ENCODE measurements at regions not wholly inside any gene's neighbourhood (a gene's known extent, or its start where the extent isn't known, plus 50 kb on each side); places are given as distances from the start of the nearest gene placed in this dataset.

- no peak for DNase-seq
Measured at GRCh38 chr18:78727057-78727739, 252.4 kb upstream of the SALL3 start.

- no peak for DNase-seq
Measured at GRCh38 chr18:78727877-78728783, 251.5 kb upstream of the SALL3 start.

- no peak for DNase-seq
Measured at GRCh38 chr18:78728784-78729467, 250.7 kb upstream of the SALL3 start.

GRCh38 chr18:78730546-78730945, 249.1 kb upstream of the SALL3 start:
- no peak for DNase-seq

GRCh38 chr18:78731016-78731397, 248.6 kb upstream of the SALL3 start:
- no peak for DNase-seq

GRCh38 chr18:78731398-78732032, 248.1 kb upstream of the SALL3 start:
- no peak for DNase-seq

- DNase-seq: no peak
Measured at GRCh38 chr18:78732273-78733210, 247.1 kb upstream of the SALL3 start.

GRCh38 chr18:78733762-78734613, 245.6 kb upstream of the SALL3 start:
- DNase-seq: no peak

- no peak for DNase-seq
Measured at GRCh38 chr18:78734614-78734945, 245.0 kb upstream of the SALL3 start.

- DNase-seq: no peak
Measured at GRCh38 chr18:78735131-78736014, 244.2 kb upstream of the SALL3 start.

GRCh38 chr18:78736015-78736690, 243.5 kb upstream of the SALL3 start:
- DNase-seq: no peak

- no peak for DNase-seq
Measured at GRCh38 chr18:78737006-78737915, 242.4 kb upstream of the SALL3 start.

- DNase-seq: no peak
Measured at GRCh38 chr18:78738076-78738690, 241.4 kb upstream of the SALL3 start.

- no peak for DNase-seq
Measured at GRCh38 chr18:78739115-78739514, 240.5 kb upstream of the SALL3 start.

- DNase-seq: no peak
Measured at GRCh38 chr18:78739882-78740677, 239.5 kb upstream of the SALL3 start.

- no peak for DNase-seq
Measured at GRCh38 chr18:78740876-78741275, 238.7 kb upstream of the SALL3 start.

Data from stimulated activated CD4-positive, alpha-beta T cell treated with anti-CD3 and anti-CD28 coated beads, Interleukin-15, amount 100 ng/mL, for 24 hours (primary cell).